Left lung (tissue), 4 donors: ENCODE measurements at regions not wholly inside any gene's neighbourhood (a gene's known extent, or its start where the extent isn't known, plus 50 kb on each side); places are given as distances from the start of the nearest gene placed in this dataset.

Source experiments
- ATAC-seq: fragments of 200-7000 bp; cut with Tn5 transposase; one replicate; pipeline ENCODE4 v1.9.1; 2020; ENCODE audit warnings: moderate library complexity
- DNase-seq, 4 donors: peaks; one replicate each; pipeline ENCODE4 v3.0.0-alpha.2; 2013 to 2020
- H3K27ac ChIP-seq, 2 donors: fragments of 200-600 bp; sonication (generic) in 1 of 2; one replicate each; pipeline versions ENCODE4 v1.5.0 to v1.8.0; 2020 to 2021
- H3K27me3 ChIP-seq, 2 donors: fragments of 200-600 bp; sonication (generic) in 1 of 2; one replicate each; pipeline versions ENCODE4 v1.5.0 to v1.8.0; 2020 to 2021
- H3K36me3 ChIP-seq, 2 donors: fragments of 200-600 bp; sonication (generic) in 1 of 2; one replicate each; pipeline versions ENCODE4 v1.5.0 to v1.8.0; 2020 to 2021
- H3K4me1 ChIP-seq, 2 donors: fragments of 200-600 bp; one replicate each; pipeline ENCODE4 v1.8.0; 2021
- H3K4me3 ChIP-seq, 2 donors: fragments of 200-600 bp; sonication (generic) in 1 of 2; one replicate each; pipeline versions ENCODE4 v1.5.0 to v1.8.0; 2020 to 2021; ENCODE audit warnings: mild to moderate bottlenecking in 1 of 2
- H3K9me3 ChIP-seq, 2 donors: fragments of 200-600 bp; sonication (generic) in 1 of 2; one replicate each; pipeline versions ENCODE4 v1.5.0 to v1.8.0; 2020 to 2021
- intact Hi-C, 2 donors: fragments of 100-400 bp; cut with DNase I; formaldehyde crosslinking; loops; one replicate each; pipeline versions ENCODE4 v1.11.2 to v1.14.2; 2022
- TF ChIP-seq, protein P1 (sequence below), 2 donors: fragments of 200-600 bp; sonication (generic) in 1 of 2; IDR thresholded peaks; one replicate each; pipeline versions ENCODE4 v1.5.0 to v1.8.0; 2021; ENCODE audit warnings: antibody characterized with exemption in 2 of 2
- donor health status: DM: no; HTN: yes; CAD: no.
- donor health status: DM: no; HTN: no; CAD: no.

DNA sequence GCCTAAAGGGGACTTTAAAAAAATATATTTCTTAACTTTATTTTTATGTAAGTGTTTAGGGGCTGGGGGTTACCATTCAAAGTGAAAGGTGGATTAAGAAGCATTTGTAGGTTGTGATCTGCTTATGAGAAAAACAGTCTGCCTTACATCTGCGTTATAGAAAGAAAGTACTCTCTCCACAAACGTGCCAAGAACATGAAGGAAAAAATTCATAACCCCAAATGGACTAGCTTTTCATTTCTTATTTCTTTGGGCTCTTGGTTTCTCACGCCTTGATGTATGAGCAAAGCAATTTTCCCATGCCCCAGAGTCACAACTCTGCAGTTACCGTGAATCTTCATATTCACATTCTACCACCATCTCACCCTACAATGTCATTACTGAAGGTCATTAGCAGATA lies 1165.1 kb upstream of the ADGRL4 start:
- H3K27me3 ChIP-seq = no peaks in the 10 kb centered on the region
- no peaks in the 10 kb centered on the region for H3K4me1 ChIP-seq
- TF ChIP-seq, protein P1, sequence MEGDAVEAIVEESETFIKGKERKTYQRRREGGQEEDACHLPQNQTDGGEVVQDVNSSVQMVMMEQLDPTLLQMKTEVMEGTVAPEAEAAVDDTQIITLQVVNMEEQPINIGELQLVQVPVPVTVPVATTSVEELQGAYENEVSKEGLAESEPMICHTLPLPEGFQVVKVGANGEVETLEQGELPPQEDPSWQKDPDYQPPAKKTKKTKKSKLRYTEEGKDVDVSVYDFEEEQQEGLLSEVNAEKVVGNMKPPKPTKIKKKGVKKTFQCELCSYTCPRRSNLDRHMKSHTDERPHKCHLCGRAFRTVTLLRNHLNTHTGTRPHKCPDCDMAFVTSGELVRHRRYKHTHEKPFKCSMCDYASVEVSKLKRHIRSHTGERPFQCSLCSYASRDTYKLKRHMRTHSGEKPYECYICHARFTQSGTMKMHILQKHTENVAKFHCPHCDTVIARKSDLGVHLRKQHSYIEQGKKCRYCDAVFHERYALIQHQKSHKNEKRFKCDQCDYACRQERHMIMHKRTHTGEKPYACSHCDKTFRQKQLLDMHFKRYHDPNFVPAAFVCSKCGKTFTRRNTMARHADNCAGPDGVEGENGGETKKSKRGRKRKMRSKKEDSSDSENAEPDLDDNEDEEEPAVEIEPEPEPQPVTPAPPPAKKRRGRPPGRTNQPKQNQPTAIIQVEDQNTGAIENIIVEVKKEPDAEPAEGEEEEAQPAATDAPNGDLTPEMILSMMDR (IDR thresholded peaks at IDR 0.05) = no peak
- H3K36me3 ChIP-seq = no peaks in the 10 kb centered on the region
- H3K4me3 ChIP-seq = no peak overlapping the region
- intact Hi-C loops = no loop called here
- DNase-seq (no peak), ATAC-seq (no peak)
- H3K27ac ChIP-seq = no peak overlapping the region
- H3K9me3 ChIP-seq = peaks cover 0 to 11% of the 10 kb centered on the region in 2 donors

- DNase-seq (peak in 2 of 4 donors; percentile 44 to 57), ATAC-seq (no peak)
- Histone ChIP-seq H3K9me3 (peaks cover 0 to 5% of the 10 kb centered on the region in 2 donors), H3K27ac (no peak overlapping the region), H3K36me3 (no peaks in the 10 kb centered on the region), H3K27me3 (no peaks in the 10 kb centered on the region), H3K4me3 (no peak overlapping the region), H3K4me1 (no peaks in the 10 kb centered on the region)
- intact Hi-C loops = no loop called here
- TF ChIP-seq, protein P1 (IDR thresholded peaks at IDR 0.05) = no peak
Observed at GRCh38 chr1:80170811-80171485, 1164.4 kb upstream of the ADGRL4 start.

DNA sequence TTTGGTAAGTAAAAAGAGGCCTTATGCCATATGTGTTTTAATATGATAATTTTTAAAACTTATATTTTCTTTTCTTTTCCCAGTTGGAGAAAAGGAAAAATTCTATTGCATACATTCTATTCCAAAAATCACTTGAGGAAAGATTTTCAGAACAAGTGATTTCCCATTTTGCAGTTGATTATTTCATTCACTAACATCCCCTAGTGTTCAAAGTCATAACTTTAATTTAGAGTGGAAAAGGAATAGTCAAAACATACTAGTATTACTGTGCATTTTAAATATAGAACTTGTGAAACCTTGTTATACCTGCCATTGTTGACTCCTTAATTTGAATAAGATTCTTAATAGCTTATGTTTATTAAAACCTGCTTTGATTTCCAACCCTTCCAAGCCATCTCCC lies 1157.6 kb upstream of the ADGRL4 start:
- no peak for DNase-seq
- no peaks in the 10 kb centered on the region for H3K4me1 ChIP-seq
- no peak overlapping the region for H3K27ac ChIP-seq
- no peak for ATAC-seq
- H3K36me3 ChIP-seq = no peaks in the 10 kb centered on the region
- no peaks in the 10 kb centered on the region for H3K9me3 ChIP-seq
- no peak overlapping the region for H3K4me3 ChIP-seq
- H3K27me3 ChIP-seq = no peaks in the 10 kb centered on the region
- TF ChIP-seq, protein P1 (IDR thresholded peaks at IDR 0.05) = no peak
- intact Hi-C loops = no loop called here

DNA sequence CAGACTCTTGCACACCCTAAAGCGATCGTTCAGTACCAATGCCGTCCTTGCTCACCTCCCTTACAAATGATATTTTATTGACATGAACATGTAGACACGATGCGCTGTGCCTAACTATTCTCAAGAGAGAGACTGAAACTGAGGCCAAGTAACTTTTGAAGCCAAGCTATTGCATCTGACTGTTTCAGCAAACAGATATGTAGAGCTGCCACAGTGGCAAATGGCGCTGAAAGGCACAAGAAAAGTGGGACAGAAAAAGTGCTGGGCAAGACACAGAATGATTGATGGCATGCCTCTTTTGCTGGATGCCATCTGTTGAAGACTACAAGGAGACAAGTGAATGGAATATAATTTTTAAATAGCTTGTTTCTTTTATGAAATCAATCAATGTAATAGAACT lies 1157.2 kb upstream of the ADGRL4 start:
- TF ChIP-seq, protein P1 (IDR thresholded peaks at IDR 0.05) = no peak
- H3K9me3 ChIP-seq = no peaks in the 10 kb centered on the region

GRCh38 chr1:80158771-80159170 lies 1152.2 kb upstream of the ADGRL4 start:
- TF ChIP-seq, protein P1 (IDR thresholded peaks at IDR 0.05) = no peak
- H3K4me3 ChIP-seq = no peak overlapping the region
- H3K36me3 ChIP-seq = no peaks in the 10 kb centered on the region
- H3K9me3 ChIP-seq = peaks cover 0 to 3% of the 10 kb centered on the region in 2 donors
- no peak overlapping the region for H3K27ac ChIP-seq
- intact Hi-C loops = no loop called here
- H3K4me1 ChIP-seq = no peaks in the 10 kb centered on the region
- DNase-seq (no peak), ATAC-seq (no peak)
- no peaks in the 10 kb centered on the region for H3K27me3 ChIP-seq

More for the DNA sequence above, 1157.2 kb upstream of the ADGRL4 start:
- intact Hi-C loops = no loop called here
- Histone ChIP-seq H3K4me1 (no peaks in the 10 kb centered on the region), H3K27me3 (no peaks in the 10 kb centered on the region), H3K27ac (no peak overlapping the region), H3K4me3 (no peak overlapping the region), H3K36me3 (no peaks in the 10 kb centered on the region)
- ATAC-seq = no peak
- DNase-seq = no peak
